Endothelial cell of umbilical vein (primary cell): ENCODE measurements at regions not wholly inside any gene's neighbourhood (a gene's known extent, or its start where the extent isn't known, plus 50 kb on each side); places are given as distances from the start of the nearest gene placed in this dataset.
A peak's percentile ranks its signal among the peaks of the same experiment; 100 is the strongest.

Experiments
- BruUV-seq: library from RNA; stranded (reverse); fragments of 400-500 nt; replicated peaks from 2 replicates; lab custom pipeline; 2021; lab: Mats Ljungman, UMichigan
- CTCF ChIA-PET: fragments of 300-600, 350-600 bp; sonication (Branson Sonifier 250); formaldehyde crosslinking; loops from one replicate; lab custom pipeline; 2021; ENCODE audit warnings: antibody characterized with exemption, inconsistent platforms; lab: Charles Lee
- POLR2A ChIA-PET: fragments of 300-600, 350-600 bp; sonication (Branson Sonifier 250); formaldehyde crosslinking; loops from one replicate; lab custom pipeline; 2021; ENCODE audit warnings: antibody characterized with exemption, inconsistent platforms; lab: Charles Lee
- DNase-seq: peaks from one replicate; pipeline ENCODE4 v3.0.0-alpha.2; 2011; ENCODE audit warnings: low read depth, low spot score
- FAIRE-seq: peaks from 2 replicates; lab custom pipeline; 2011; peaks lifted over from hg19 to GRCh38; lab: Jason Lieb, UNC
- H2AFZ ChIP-seq: 2 replicates; pipeline ENCODE4 v1.6.0; 2012; ENCODE audit warnings: low read depth, low read length, control low read depth, inconsistent platforms
- H3K27ac ChIP-seq: 2 replicates; pipeline ENCODE4 v1.5.1; 2011; ENCODE audit warnings: low read depth, mild to moderate bottlenecking, control low read depth, low read length, moderate library complexity; ENCODE audit not compliant: insufficient read depth
- H3K27me3 ChIP-seq, 2 experiments: 2 replicates each; pipeline versions ENCODE4 v1.6.0 to v1.6.1; 2011; ENCODE audit warnings: low read length in 2 of 2, mixed read lengths in 1 of 2; ENCODE audit not compliant: control insufficient read depth in 2 of 2, insufficient read depth in 2 of 2
- H3K36me3 ChIP-seq, 2 experiments: 2 replicates in 1 of 2; 3 replicates in 1 of 2; pipeline ENCODE4 v1.5.1; 2011; ENCODE audit warnings: low read length in 2 of 2, mild to moderate bottlenecking in 1 of 2, moderate library complexity in 1 of 2; ENCODE audit not compliant: control insufficient read depth in 2 of 2, insufficient read depth in 2 of 2; ENCODE audit errors: extremely low read depth in 1 of 2
- H3K4me1 ChIP-seq: 3 replicates; pipeline ENCODE4 v1.5.1; 2011; ENCODE audit warnings: mild to moderate bottlenecking, low read length; ENCODE audit not compliant: control insufficient read depth, insufficient read depth; ENCODE audit errors: extremely low read depth
- H3K4me2 ChIP-seq: 2 replicates; pipeline ENCODE4 v1.6.1; 2011; ENCODE audit warnings: low read length, control low read depth, mixed read lengths; ENCODE audit not compliant: insufficient read depth
- H3K4me3 ChIP-seq, 3 experiments: fragments of 200-600 bp in 1 of 3; sonication (generic), shearing (Covaris generic) in 1 of 3; replicated peaks in 1 of 3; 2 replicates each; pipeline ENCODE4 v1.5.1; 2011 to 2016; ENCODE audit warnings: control low read depth in 3 of 3, low read length in 3 of 3, mild to moderate bottlenecking in 2 of 3, inconsistent platforms in 1 of 3, low read depth in 1 of 3, moderate library complexity in 1 of 3; ENCODE audit not compliant: insufficient read depth in 1 of 3
- H3K79me2 ChIP-seq: 2 replicates; pipeline ENCODE4 v1.6.0; 2012; ENCODE audit warnings: low read length, inconsistent platforms; ENCODE audit not compliant: control insufficient read depth, insufficient read depth
- H3K9ac ChIP-seq: replicated peaks from 2 replicates; pipeline ENCODE3; 2011; ENCODE audit warnings: low read length, control low read depth; ENCODE audit not compliant: insufficient read depth; ENCODE audit errors: extremely low read depth
- H3K9me1 ChIP-seq: replicated peaks from 3 replicates; pipeline ENCODE4 v1.6.0; 2011; ENCODE audit warnings: mild to moderate bottlenecking, low read length; ENCODE audit not compliant: control insufficient read depth, insufficient read depth; ENCODE audit errors: extremely low read depth
- H3K9me3 ChIP-seq: replicated peaks from 2 replicates; pipeline ENCODE4 v1.5.1; 2012; ENCODE audit warnings: low read length, inconsistent platforms; ENCODE audit not compliant: control insufficient read depth, insufficient read depth
- H4K20me1 ChIP-seq: replicated peaks from 2 replicates; pipeline ENCODE3; 2011; ENCODE audit warnings: mild to moderate bottlenecking, low read length; ENCODE audit not compliant: control insufficient read depth, insufficient read depth; ENCODE audit errors: extremely low read depth
- CTCF ChIP-seq, 2 donors: IDR thresholded peaks; 1 replicate in 1 of 2; 2 replicates in 1 of 2; pipeline ENCODE4 v1.5.1; 2011; ENCODE audit warnings: low read length in 2 of 2, mild to moderate bottlenecking in 2 of 2, moderate library complexity in 2 of 2, control low read depth in 1 of 2, inconsistent platforms in 1 of 2, low read depth in 1 of 2; ENCODE audit not compliant: insufficient read depth in 1 of 2; ENCODE audit errors: extremely low read depth in 1 of 2
- EZH2 ChIP-seq: IDR thresholded peaks from 2 replicates; pipeline ENCODE4 v1.6.1; 2012; ENCODE audit warnings: borderline replicate concordance, low read depth, mild to moderate bottlenecking, moderate library complexity, low read length, inconsistent platforms; ENCODE audit not compliant: severe bottlenecking
- FOS ChIP-seq: IDR thresholded peaks from 2 replicates; pipeline ENCODE4 v1.6.1; 2011; ENCODE audit warnings: mild to moderate bottlenecking, low read length, moderate library complexity, borderline replicate concordance; ENCODE audit not compliant: insufficient read depth
- GATA2 ChIP-seq: IDR thresholded peaks from 2 replicates; pipeline ENCODE4 v1.7.0; 2011; ENCODE audit warnings: low read depth, mild to moderate bottlenecking, moderate library complexity, mixed read lengths, low read length; ENCODE audit not compliant: insufficient read length, insufficient read depth
- JUN ChIP-seq: IDR thresholded peaks from 2 replicates; pipeline ENCODE4 v1.6.1; 2011; ENCODE audit warnings: borderline replicate concordance, low read depth; ENCODE audit not compliant: insufficient read length, insufficient read depth
- MYC ChIP-seq: IDR thresholded peaks from one replicate; pipeline ENCODE4 v1.6.1; 2011; ENCODE audit warnings: mild to moderate bottlenecking, low read depth, low read length
- POLR2A ChIP-seq: IDR thresholded peaks from 2 replicates; pipeline ENCODE4 v1.6.1; 2012; ENCODE audit warnings: low read depth, mild to moderate bottlenecking, control low read depth, low read length
- POLR2AphosphoS5 ChIP-seq: IDR thresholded peaks from 2 replicates; pipeline ENCODE4 v1.6.1; 2012; ENCODE audit warnings: low read depth, mild to moderate bottlenecking, control low read depth, low read length, moderate library complexity; ENCODE audit not compliant: insufficient read depth
- dilution Hi-C: fragments of 300-500 bp; cut with MboI; formaldehyde crosslinking; loops from one replicate; pipeline ENCODE4 v1.15.0; 2019; ENCODE audit warnings: low sequenced_read_pairs; ENCODE audit not compliant: extremely low pct_ligation_motif_present
- intact Hi-C: fragments of 100-400 bp; cut with micrococcal nuclease; formaldehyde crosslinking; loops from one replicate; pipeline ENCODE4 v1.10.0; 2022
- TF ChIP-seq, protein P1 (sequence below): IDR thresholded peaks from 2 replicates; pipeline ENCODE4 v1.6.1; 2011; ENCODE audit not compliant: insufficient read depth, insufficient read length

DNA sequence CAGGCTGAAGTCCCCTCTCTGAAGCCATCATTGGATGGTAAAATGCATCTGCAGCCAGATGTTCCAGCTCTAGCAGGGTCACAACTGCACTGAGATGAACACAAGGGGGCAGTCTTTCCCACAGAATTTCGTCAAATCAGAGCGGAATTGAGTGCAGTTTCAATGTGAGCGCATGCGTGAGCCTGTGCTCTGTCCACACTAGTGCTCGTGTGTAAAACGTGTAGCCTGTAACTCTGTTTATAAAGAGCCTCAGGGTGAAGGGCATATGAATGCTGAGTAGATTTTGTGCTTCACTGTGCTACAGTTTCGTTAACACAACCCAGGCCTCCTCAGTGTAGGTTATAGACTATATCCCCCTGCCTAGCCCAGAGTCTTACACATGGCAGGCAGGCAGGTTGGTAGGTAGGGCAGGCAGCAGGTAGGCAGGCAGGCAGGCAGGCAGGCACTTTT is 92.7 kb upstream of the GOLGA6L4 start:
- DNase-seq = peak; percentile 79
- H3K27me3 ChIP-seq = no peaks in the 10 kb centered on the region
- H3K79me2 ChIP-seq = no peaks in the 10 kb centered on the region
- no TSS peak for BruUV-seq
- POLR2A ChIA-PET = no interaction called here
- H3K4me2 ChIP-seq = no peak overlapping the region
- TF ChIP-seq CTCF (IDR thresholded peaks at IDR 0.05; ENCODE audit: extremely low read depth in 1 of 2, insufficient read depth in 1 of 2, low read depth in 1 of 2, low read length in 2 of 2) (peak; percentile 74 to 75), MYC (no peak), POLR2A (no peak)
- no peaks in the 10 kb centered on the region for H4K20me1 ChIP-seq
- H3K9me3 ChIP-seq = no peaks in the 10 kb centered on the region
- peak overlapping the region; percentile 74 for H2AFZ ChIP-seq
- no peak overlapping the region for H3K9ac ChIP-seq
- H3K27ac ChIP-seq = no peak overlapping the region
- intact Hi-C loops = loop anchor here (5.0 kb wide), 1 partner anchor 429 kb away; no protein-coding TSS in a partner anchor
- dilution Hi-C loops = no loop called here
- H3K4me1 ChIP-seq = no peaks in the 10 kb centered on the region
- no peak overlapping the region for H3K4me3 ChIP-seq
- peak; percentile 91 for FAIRE-seq
- no peaks in the 10 kb centered on the region for H3K9me1 ChIP-seq
- CTCF ChIA-PET = interaction anchor here (1.0 to 1.2 kb wide), 3 partner anchors 9 to 428 kb away, joined by 3 to 7 read pairs (median 3); no protein-coding TSS in a partner anchor
- H3K36me3 ChIP-seq = no peaks in the 10 kb centered on the region

GRCh38 chr15:84143753-84144314 is 91.7 kb upstream of the GOLGA6L4 start:
- Histone ChIP-seq H3K4me1 (no peaks in the 10 kb centered on the region), H3K27ac (no peak overlapping the region), H2AFZ (no peak overlapping the region), H3K4me2 (no peak overlapping the region), H3K4me3 (no peak overlapping the region), H3K36me3 (no peaks in the 10 kb centered on the region), H3K9me3 (no peaks in the 10 kb centered on the region), H4K20me1 (no peaks in the 10 kb centered on the region), H3K9ac (no peak overlapping the region), H3K9me1 (no peaks in the 10 kb centered on the region), H3K27me3 (no peaks in the 10 kb centered on the region), H3K79me2 (no peaks in the 10 kb centered on the region)
- dilution Hi-C loops (no loop called here), intact Hi-C loops (loop anchor here (5.0 kb wide), 1 partner anchor 428 kb away; no protein-coding TSS in a partner anchor)
- DNase-seq = no peak
- ChIA-PET CTCF (no interaction called here), POLR2A (no interaction called here)
- no TSS peak for BruUV-seq
- TF ChIP-seq, protein P1, sequence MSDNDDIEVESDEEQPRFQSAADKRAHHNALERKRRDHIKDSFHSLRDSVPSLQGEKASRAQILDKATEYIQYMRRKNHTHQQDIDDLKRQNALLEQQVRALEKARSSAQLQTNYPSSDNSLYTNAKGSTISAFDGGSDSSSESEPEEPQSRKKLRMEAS = no peak
- TF ChIP-seq GATA2 = no peak
- no peak for TF ChIP-seq EZH2
- TF ChIP-seq POLR2A = no peak
- TF ChIP-seq POLR2AphosphoS5 = no peak
- no peak for TF ChIP-seq FOS
- no peak for TF ChIP-seq CTCF (IDR thresholded peaks at IDR 0.05; ENCODE audit: extremely low read depth in 1 of 2, insufficient read depth in 1 of 2, low read depth in 1 of 2, low read length in 2 of 2)
- TF ChIP-seq JUN = no peak
- TF ChIP-seq MYC = no peak
- no peak for FAIRE-seq
